HAP-1 (cell line): ENCODE measurements at regions not wholly inside any gene's neighbourhood (a gene's known extent, or its start where the extent isn't known, plus 50 kb on each side); places are given as distances from the start of the nearest gene placed in this dataset.

Experiments
- DNase-seq, 2 experiments: peaks; one replicate each; pipeline ENCODE4 v3.0.0-alpha.2; 2016 to 2020; ENCODE audit warnings: low spot score in 2 of 2
- H3K27me3 ChIP-seq: fragments of 250-450 bp; sonication (Bioruptor Pico); 2 replicates; pipeline ENCODE4 v1.5.1; 2020; ENCODE audit warnings: low read depth, mild to moderate bottlenecking, moderate library complexity
- H3K36me3 ChIP-seq: fragments of 250-450 bp; sonication (Bioruptor Pico); replicated peaks from 2 replicates; pipeline ENCODE4 v1.5.1; 2020; ENCODE audit warnings: mild to moderate bottlenecking
- H3K4me1 ChIP-seq: fragments of 250-450 bp; sonication (Bioruptor Pico); 2 replicates; pipeline ENCODE4 v1.5.1; 2020; ENCODE audit warnings: mild to moderate bottlenecking
- H3K4me3 ChIP-seq: fragments of 250-450 bp; sonication (Bioruptor Pico); 2 replicates; pipeline ENCODE4 v1.5.1; 2020; ENCODE audit warnings: mild to moderate bottlenecking, moderate library complexity
- H3K9me3 ChIP-seq: fragments of 250-450 bp; sonication (Bioruptor Pico); 2 replicates; pipeline ENCODE4 v1.5.1; 2020; ENCODE audit warnings: mild to moderate bottlenecking, moderate library complexity
- in situ Hi-C: fragments of 300-500 bp; cut with MboI; formaldehyde crosslinking; loops from 3 replicates; pipeline ENCODE4 v1.14.3; 2020; ENCODE audit warnings: low sequenced_read_pairs, inconsistent platforms, mixed read lengths

DNA sequence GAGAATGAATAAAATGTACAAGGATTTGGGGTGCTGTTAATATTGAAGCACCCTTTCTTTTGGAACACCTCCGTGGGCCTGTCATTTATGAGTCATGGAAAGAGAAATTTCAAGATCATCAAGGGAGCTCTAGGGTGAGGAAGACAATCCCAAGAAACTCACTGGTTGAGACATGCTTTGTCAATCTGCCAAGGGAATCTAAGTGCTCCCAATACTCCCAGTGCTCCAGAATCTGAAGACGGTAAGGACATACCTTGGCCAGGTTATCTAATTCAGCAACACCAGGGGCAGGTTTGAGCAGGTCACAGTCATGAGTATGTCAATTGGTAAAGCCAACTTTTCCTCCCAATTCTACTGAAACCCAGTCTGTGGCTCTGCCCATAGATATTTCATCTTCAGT, 556.4 kb upstream of the CPEB2 start:
- H3K9me3 ChIP-seq: no peaks in the 10 kb centered on the region
- no peaks in the 10 kb centered on the region for H3K27me3 ChIP-seq
- H3K36me3 ChIP-seq: no peaks in the 10 kb centered on the region
- in situ Hi-C loops: no loop called here
- H3K4me1 ChIP-seq: no peaks in the 10 kb centered on the region
- H3K4me3 ChIP-seq: no peak overlapping the region
- DNase-seq: no peak

DNA sequence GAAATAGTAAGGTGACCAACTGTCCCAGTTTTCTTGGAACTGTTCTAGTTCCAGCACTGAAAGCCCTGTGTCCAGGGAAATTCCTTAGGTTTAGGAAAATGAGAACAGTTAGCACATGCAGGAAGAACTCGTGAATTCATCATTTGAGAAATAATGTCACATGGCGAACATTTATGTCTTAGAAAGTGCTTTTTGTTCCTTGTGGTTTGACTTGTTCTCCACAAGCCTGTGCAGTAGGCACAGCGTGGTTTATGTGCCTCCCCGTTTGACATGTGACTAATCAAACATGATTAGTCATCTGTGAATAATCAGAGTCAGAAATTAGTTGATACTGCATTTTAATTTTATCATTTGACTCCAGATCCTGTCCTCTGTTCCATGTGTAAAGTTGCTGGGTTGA, 556.0 kb upstream of the CPEB2 start:
- H3K4me1 ChIP-seq: no peaks in the 10 kb centered on the region
- in situ Hi-C loops: no loop called here
- no peak for DNase-seq
- H3K4me3 ChIP-seq: no peak overlapping the region
- no peaks in the 10 kb centered on the region for H3K9me3 ChIP-seq
- H3K36me3 ChIP-seq: no peaks in the 10 kb centered on the region
- H3K27me3 ChIP-seq: no peaks in the 10 kb centered on the region

DNA sequence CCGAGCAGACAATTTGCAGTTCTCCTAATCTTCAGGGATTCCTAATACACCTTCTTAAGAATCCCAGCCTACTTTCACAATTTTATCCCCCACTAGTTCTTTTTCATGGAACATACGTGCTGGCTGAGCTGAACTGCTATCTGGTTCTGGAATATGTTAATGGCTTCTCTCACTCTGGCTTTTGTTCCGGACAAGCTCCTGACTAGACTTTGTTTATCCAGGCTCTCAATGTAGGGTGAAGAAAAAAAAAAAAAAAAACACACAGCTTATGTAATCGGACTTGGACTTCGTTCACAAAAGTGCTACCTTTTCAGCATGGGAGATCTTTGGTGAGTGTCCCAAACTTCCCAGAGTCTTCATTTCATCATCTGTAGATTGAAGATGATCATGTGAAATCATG, 555.4 kb upstream of the CPEB2 start:
- no peak for DNase-seq
- Histone ChIP-seq H3K4me1 (no peaks in the 10 kb centered on the region), H3K36me3 (no peaks in the 10 kb centered on the region), H3K4me3 (no peak overlapping the region), H3K9me3 (no peaks in the 10 kb centered on the region), H3K27me3 (no peaks in the 10 kb centered on the region)
- in situ Hi-C loops: no loop called here

DNA sequence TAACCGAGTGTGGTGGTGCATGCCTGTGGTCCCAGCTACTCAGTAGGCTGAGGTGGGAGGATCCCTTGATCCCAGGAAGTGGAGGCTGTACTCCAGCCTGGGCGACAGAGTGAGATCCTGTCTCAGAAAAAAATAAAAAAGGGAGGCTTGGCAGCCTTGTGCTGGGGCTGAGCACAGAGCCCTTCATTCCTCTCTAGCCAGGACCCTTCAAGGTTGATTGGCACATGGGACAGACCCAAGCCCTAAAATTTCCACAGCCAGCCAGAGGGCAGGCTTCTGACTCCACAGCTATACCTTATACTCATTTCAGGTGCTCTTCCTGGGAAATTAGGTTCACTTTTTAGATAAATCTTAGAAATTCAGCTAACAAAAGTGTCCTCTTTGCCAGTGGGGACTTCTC, 553.0 kb upstream of the CPEB2 start:
- no peak overlapping the region for H3K4me3 ChIP-seq
- H3K27me3 ChIP-seq: no peaks in the 10 kb centered on the region
- DNase-seq: no peak
- H3K9me3 ChIP-seq: no peaks in the 10 kb centered on the region
- H3K36me3 ChIP-seq: no peaks in the 10 kb centered on the region
- in situ Hi-C loops: no loop called here
- H3K4me1 ChIP-seq: no peaks in the 10 kb centered on the region

DNA sequence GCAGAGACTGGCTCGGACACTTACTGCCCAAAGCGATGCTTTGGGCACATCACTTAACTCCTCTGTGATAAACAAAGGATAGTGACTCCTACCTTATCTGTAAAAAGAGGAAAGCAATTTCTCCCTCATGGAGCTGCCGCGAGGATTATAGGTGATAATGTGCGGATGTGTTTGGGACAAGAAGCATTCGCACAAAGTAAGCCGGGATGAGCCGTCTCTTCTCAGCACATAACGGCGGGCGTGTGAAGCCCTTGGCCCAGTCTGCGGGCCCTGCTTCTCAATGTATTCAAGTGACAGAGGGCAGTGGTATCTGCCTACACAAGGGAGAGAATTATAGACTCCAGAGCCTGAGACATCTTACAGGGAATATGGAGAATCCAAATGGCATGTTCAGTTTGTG, 550.3 kb upstream of the CPEB2 start:
- no peaks in the 10 kb centered on the region for H3K9me3 ChIP-seq
- no peaks in the 10 kb centered on the region for H3K36me3 ChIP-seq
- H3K27me3 ChIP-seq: no peaks in the 10 kb centered on the region
- no peak for DNase-seq
- in situ Hi-C loops: no loop called here
- no peak overlapping the region for H3K4me3 ChIP-seq
- no peaks in the 10 kb centered on the region for H3K4me1 ChIP-seq

DNA sequence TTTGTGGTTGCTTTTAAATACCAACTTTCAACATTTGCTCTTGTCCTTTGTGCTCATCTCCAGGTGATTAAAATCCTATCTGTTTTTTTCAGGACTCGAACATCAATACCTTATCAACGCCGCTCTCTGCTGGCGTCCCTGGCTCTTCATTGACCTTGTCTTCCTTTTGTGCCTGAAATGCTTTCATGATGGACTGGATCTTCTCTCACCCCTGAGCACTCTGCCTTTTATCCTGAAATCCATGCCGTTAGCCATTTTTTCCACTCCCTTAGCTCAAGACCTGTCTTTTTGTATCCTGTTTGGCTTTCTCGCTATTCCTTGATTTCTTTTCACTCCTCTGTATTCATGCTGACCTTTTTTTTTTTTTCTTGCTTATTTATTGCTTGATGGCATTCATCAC, 549.5 kb upstream of the CPEB2 start:
- no peak for DNase-seq
- Histone ChIP-seq H3K36me3 (no peaks in the 10 kb centered on the region), H3K9me3 (no peaks in the 10 kb centered on the region), H3K27me3 (no peaks in the 10 kb centered on the region), H3K4me3 (no peak overlapping the region), H3K4me1 (no peaks in the 10 kb centered on the region)
- in situ Hi-C loops: no loop called here

DNA sequence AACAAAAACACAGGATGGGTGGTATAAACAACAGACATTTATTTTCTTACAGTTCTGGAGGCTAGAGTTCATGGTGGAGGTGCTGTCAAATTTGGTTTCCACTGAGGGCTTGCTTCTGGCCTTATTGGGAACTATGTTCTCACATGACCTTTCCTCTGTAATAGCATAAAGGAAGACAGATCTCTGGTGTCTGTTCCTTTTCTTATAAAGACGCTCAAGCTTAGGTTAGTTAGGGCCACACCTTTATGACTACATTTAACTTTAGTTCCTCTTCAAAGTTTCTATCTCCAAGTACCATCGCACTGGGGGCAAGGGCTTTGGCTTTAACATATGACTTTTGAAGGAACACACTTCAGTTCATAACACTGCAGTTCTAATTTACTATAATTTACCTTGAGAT, 543.8 kb upstream of the CPEB2 start:
- no peaks in the 10 kb centered on the region for H3K4me1 ChIP-seq
- in situ Hi-C loops: no loop called here
- no peaks in the 10 kb centered on the region for H3K36me3 ChIP-seq
- H3K27me3 ChIP-seq: no peaks in the 10 kb centered on the region
- no peak for DNase-seq
- no peak overlapping the region for H3K4me3 ChIP-seq
- H3K9me3 ChIP-seq: no peaks in the 10 kb centered on the region

DNA sequence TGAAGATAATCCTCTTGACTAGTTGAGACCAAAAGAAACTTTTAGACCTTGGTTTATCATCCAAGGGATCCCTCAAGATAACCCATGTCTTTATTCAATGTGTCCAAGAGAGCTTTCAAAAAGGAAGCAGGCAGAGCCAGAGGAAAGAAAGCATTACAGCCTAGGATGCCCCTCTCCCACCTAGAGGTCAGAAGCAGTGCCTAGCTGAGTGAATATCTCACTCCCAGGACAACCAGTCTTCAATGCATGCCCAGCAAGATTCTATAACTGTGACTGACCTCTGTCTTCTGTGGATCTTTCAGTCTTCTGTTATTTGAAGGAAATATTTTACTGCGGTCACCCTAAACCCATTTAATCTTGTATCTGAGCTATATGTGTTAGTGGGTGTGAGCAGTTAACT, 537.2 kb upstream of the CPEB2 start:
- Histone ChIP-seq H3K27me3 (no peaks in the 10 kb centered on the region), H3K4me1 (no peaks in the 10 kb centered on the region), H3K9me3 (no peaks in the 10 kb centered on the region), H3K36me3 (no peaks in the 10 kb centered on the region), H3K4me3 (no peak overlapping the region)
- no peak for DNase-seq
- in situ Hi-C loops: no loop called here

DNA sequence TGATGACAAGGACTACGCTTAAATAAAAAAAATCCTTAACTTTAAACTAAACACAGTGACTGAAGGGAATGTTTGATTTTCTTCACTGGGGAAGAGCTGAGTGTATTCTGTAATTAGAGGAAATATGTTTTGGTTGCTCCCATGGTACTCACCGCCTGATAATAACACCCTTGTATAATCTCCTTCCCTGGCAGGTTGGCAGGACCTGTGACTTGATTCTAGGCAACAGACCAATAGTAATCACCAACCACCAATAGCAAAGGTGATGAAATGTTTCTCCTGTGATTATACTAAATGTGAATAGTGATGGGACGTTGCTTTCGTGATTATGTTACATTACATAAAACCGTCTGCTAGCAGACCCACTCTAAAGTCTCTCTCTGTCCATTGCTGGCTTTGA, 536.8 kb upstream of the CPEB2 start:
- H3K9me3 ChIP-seq: no peaks in the 10 kb centered on the region
- H3K27me3 ChIP-seq: no peaks in the 10 kb centered on the region
- no peak overlapping the region for H3K4me3 ChIP-seq
- no peaks in the 10 kb centered on the region for H3K4me1 ChIP-seq
- DNase-seq: no peak
- no peaks in the 10 kb centered on the region for H3K36me3 ChIP-seq
- in situ Hi-C loops: no loop called here

DNA sequence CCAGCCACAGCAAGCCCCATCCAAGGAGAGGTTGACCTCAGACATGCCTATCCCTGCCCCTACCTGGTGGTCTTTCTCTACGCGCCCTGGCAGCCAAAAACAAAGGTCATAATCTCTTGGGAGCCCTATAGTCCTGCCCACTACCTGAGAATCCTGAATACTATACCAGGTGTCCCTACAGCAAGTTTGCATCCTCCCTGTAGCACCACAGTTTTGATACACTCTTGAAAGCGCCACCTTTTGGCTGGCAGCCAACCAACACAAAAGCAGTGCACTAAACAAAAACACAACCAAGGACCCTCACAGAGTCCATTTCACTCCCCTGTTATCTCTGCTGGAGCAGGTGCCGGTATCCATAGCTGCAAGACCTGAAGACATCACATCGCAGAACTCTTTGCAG, 523.8 kb upstream of the CPEB2 start:
- DNase-seq: no peak
- in situ Hi-C loops: no loop called here

DNA sequence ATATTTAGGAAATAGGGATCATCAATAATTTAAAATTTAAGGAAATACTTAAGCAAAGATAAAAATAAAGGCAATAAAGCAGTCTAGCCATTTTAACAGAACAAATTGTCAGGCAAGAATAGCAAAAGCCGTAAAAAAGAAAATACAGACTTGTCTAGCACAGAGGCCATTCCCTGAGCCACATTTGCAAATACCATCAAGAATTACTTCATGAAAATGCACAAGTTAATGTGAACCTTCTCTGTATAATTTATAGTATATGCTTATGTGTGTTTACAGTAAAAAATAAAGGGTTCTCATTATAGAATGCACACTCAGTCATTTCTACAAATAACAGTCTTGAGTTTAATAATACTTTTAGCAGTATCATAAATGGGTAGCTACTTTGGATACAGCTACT, 505.9 kb upstream of the CPEB2 start:
- H3K4me1 ChIP-seq: no peaks in the 10 kb centered on the region
- H3K9me3 ChIP-seq: no peaks in the 10 kb centered on the region
- in situ Hi-C loops: no loop called here
- no peak for DNase-seq
- H3K4me3 ChIP-seq: no peak overlapping the region
- H3K27me3 ChIP-seq: no peaks in the 10 kb centered on the region
- H3K36me3 ChIP-seq: no peaks in the 10 kb centered on the region

More for the DNA sequence above, 523.8 kb upstream of the CPEB2 start:
- Histone ChIP-seq H3K4me1 (no peaks in the 10 kb centered on the region), H3K36me3 (no peaks in the 10 kb centered on the region), H3K27me3 (no peaks in the 10 kb centered on the region), H3K4me3 (no peak overlapping the region), H3K9me3 (no peaks in the 10 kb centered on the region)

DNA sequence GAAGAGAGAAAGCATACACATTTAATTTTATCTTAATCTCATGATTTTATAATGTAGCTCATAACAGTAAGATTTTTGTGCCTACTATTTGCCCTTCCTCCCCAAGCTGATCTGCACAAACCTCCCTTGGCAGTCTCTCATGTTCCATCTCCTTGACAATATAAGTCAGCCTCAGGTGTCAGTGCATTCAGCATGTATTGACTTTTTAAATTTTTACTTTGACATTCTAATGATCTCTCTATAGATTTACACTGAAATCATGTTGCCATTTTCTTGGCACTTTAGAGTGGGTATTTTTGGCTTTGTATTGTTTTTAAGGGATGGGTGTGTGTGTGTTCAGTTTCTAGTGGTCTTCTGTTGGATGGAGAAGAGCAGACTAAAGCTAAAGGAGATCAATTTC, 505.3 kb upstream of the CPEB2 start:
- Histone ChIP-seq H3K36me3 (no peaks in the 10 kb centered on the region), H3K4me1 (no peaks in the 10 kb centered on the region), H3K9me3 (no peaks in the 10 kb centered on the region), H3K27me3 (no peaks in the 10 kb centered on the region), H3K4me3 (no peak overlapping the region)
- DNase-seq: no peak
- in situ Hi-C loops: no loop called here

DNA sequence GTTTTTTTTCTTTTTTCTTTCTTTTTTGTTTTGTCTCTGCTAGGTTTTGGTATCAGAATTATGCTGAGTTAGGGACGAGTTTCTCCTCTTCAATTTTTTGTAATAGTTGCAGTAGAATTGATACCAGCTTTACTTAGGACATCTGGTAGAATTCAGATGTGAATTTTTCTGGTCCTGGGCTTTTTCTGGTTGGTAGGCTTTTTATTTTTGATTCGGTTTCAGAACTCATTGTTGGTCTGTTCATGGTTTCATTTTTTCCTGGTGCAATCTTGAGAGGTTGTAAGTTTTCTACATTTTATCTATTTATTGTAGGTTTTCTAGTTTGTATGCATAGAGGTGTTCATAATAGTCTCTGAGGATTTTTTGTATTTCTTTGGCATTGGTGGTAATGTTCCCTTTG, 498.1 kb upstream of the CPEB2 start:
- in situ Hi-C loops: no loop called here
- no peak overlapping the region for H3K4me3 ChIP-seq
- H3K36me3 ChIP-seq: no peaks in the 10 kb centered on the region
- DNase-seq: no peak
- no peaks in the 10 kb centered on the region for H3K27me3 ChIP-seq
- no peaks in the 10 kb centered on the region for H3K9me3 ChIP-seq
- H3K4me1 ChIP-seq: no peaks in the 10 kb centered on the region

DNA sequence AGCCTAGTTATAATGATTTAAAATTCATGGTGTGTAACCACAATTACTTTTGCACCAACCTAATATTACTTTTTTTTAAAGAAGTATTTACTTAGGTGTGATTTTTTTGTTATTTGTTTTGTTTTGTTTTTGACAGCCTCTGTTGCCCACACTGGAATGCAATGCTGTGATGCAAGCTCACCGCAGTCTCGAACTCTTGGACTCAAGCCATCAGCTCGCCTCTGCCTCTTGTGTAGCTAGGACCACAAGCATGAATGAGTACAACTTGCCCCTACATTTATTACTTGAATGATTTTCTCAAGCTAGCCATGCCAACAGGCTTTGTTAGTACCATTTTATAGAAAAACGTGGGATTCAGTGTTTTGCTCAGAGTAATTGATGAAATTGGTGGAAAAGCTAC, 488.8 kb upstream of the CPEB2 start:
- Histone ChIP-seq H3K4me3 (no peak overlapping the region), H3K4me1 (no peaks in the 10 kb centered on the region), H3K9me3 (no peaks in the 10 kb centered on the region), H3K27me3 (no peaks in the 10 kb centered on the region), H3K36me3 (no peaks in the 10 kb centered on the region)
- in situ Hi-C loops: no loop called here
- no peak for DNase-seq

DNA sequence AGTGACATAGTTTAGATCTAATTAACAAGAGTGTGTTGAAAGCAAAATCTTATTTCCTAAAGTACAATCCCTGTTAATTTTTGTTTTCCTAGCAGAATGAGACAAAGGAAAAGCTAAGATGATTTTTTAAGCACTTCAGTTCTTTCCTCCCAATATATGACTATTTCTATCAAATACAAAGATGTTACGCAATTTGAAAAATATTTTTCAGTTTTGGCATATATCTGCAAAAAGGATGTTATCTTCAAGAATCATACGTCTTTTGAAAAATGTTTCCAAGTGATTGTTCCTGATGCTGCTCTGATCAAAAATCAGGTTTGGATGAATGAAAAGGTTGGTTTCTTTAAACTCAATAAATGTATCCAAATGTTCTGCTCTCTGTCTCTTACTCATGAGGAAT, 486.7 kb upstream of the CPEB2 start:
- no peaks in the 10 kb centered on the region for H3K9me3 ChIP-seq
- no peaks in the 10 kb centered on the region for H3K27me3 ChIP-seq
- H3K4me3 ChIP-seq: no peak overlapping the region
- in situ Hi-C loops: no loop called here
- H3K4me1 ChIP-seq: no peaks in the 10 kb centered on the region
- no peaks in the 10 kb centered on the region for H3K36me3 ChIP-seq
- DNase-seq: no peak
